ENCODE measurements at regions not wholly inside any gene's neighbourhood (a gene's known extent, or its start where the extent isn't known, plus 50 kb on each side); places are given as distances from the start of the nearest gene placed in this dataset.

GRCh38 chr7:68148440-68148839 lies 1151.8 kb downstream of the TYW1 start:
- TF ChIP-seq CTCF (conservative IDR thresholded peaks at IDR 0.05) = no peak
- no peak overlapping the region for H3K27ac ChIP-seq

GRCh38 chr7:68152205-68152604 lies 1155.6 kb downstream of the TYW1 start:
- TF ChIP-seq CTCF (conservative IDR thresholded peaks at IDR 0.05) = no peak
- H3K27ac ChIP-seq = no peak overlapping the region

GRCh38 chr7:68155676-68156075 lies 1159.0 kb downstream of the TYW1 start:
- no peak overlapping the region for H3K27ac ChIP-seq
- TF ChIP-seq CTCF (conservative IDR thresholded peaks at IDR 0.05) = no peak

- no peak for TF ChIP-seq CTCF (conservative IDR thresholded peaks at IDR 0.05)
- no peak overlapping the region for H3K27ac ChIP-seq
Measured at GRCh38 chr7:68158686-68159295, 1162.2 kb downstream of the TYW1 start.

- no peak for TF ChIP-seq CTCF (conservative IDR thresholded peaks at IDR 0.05)
- no peak overlapping the region for H3K27ac ChIP-seq
Measured at GRCh38 chr7:68162712-68163111, 1166.1 kb downstream of the TYW1 start.

- no peak overlapping the region for H3K27ac ChIP-seq
- no peak for TF ChIP-seq CTCF (conservative IDR thresholded peaks at IDR 0.05)
Measured at GRCh38 chr7:68166525-68166924, 1169.9 kb downstream of the TYW1 start.

GRCh38 chr7:68173513-68173912 lies 1176.9 kb downstream of the TYW1 start:
- TF ChIP-seq CTCF (conservative IDR thresholded peaks at IDR 0.05) = no peak
- no peak overlapping the region for H3K27ac ChIP-seq

Data from VCaP (cell line).